GM10266 (cell line): ENCODE measurements at regions not wholly inside any gene's neighbourhood (a gene's known extent, or its start where the extent isn't known, plus 50 kb on each side); places are given as distances from the start of the nearest gene placed in this dataset.

ENCODE experiments used
- DNase-seq: peaks from one replicate; pipeline ENCODE4 v3.0.0; 2012; ENCODE audit errors: extremely low spot score
- CTCF ChIP-seq: IDR thresholded peaks from 2 replicates; pipeline ENCODE4 v1.5.1; 2012; ENCODE audit warnings: mild to moderate bottlenecking, low read depth; ENCODE audit not compliant: control insufficient read depth, insufficient read depth; ENCODE audit errors: missing control alignments

- TF ChIP-seq CTCF = no peak
- no peak for DNase-seq
Measured at GRCh38 chr7:84837405-84837804, 349.5 kb downstream of the SEMA3D start.

GRCh38 chr7:84829719-84830118, 357.1 kb downstream of the SEMA3D start:
- TF ChIP-seq CTCF = no peak
- no peak for DNase-seq

GRCh38 chr7:84824057-84824651, 362.7 kb downstream of the SEMA3D start:
- DNase-seq = no peak
- no peak for TF ChIP-seq CTCF

- TF ChIP-seq CTCF = no peak
- DNase-seq = no peak
Measured at GRCh38 chr7:84823530-84823929, 363.3 kb downstream of the SEMA3D start.

GRCh38 chr7:84822941-84823510, 363.8 kb downstream of the SEMA3D start:
- no peak for DNase-seq
- no peak for TF ChIP-seq CTCF

GRCh38 chr7:84821671-84822534, 365.0 kb downstream of the SEMA3D start:
- no peak for DNase-seq
- no peak for TF ChIP-seq CTCF

- DNase-seq = no peak
- TF ChIP-seq CTCF = no peak
Measured at GRCh38 chr7:84820481-84820880, 366.4 kb downstream of the SEMA3D start.
